ENCODE measurements at regions not wholly inside any gene's neighbourhood (a gene's known extent, or its start where the extent isn't known, plus 50 kb on each side); places are given as distances from the start of the nearest gene placed in this dataset.

- TF ChIP-seq POLR2A (IDR thresholded peaks at IDR 0.05) (no peak), CTCF (IDR thresholded peaks at IDR 0.05) (no peak)
- DNase-seq: no peak
- intact Hi-C loops (cut with DNase I): no loop called here
- no peaks in the 10 kb centered on the region for H3K36me3 ChIP-seq
- 43 to 64% methylated on average over 9 to 10 of the region's 10 CpGs for WGBS, 2 donors
- no peak overlapping the region for H3K4me3 ChIP-seq
- H3K27me3 ChIP-seq: no peaks in the 10 kb centered on the region
- no peaks in the 10 kb centered on the region for H3K9me3 ChIP-seq
- H3K4me1 ChIP-seq: peaks cover 0 to 8% (median 5%) of the 10 kb centered on the region in 3 donors
- no peak overlapping the region for H3K27ac ChIP-seq
Observed at GRCh38 chr6:961407-961960, 268.5 kb upstream of the EXOC2 start.

- no peak for DNase-seq
- whole genome bisulfite sequencing, 2 donors: 65 to 66% methylated on average over 11 of the region's 11 CpGs
- H3K27ac ChIP-seq: no peak overlapping the region
- peaks cover 0 to 8% (median 5%) of the 10 kb centered on the region in 3 donors for H3K4me1 ChIP-seq
- H3K4me3 ChIP-seq: no peak overlapping the region
- H3K36me3 ChIP-seq: no peaks in the 10 kb centered on the region
- H3K9me3 ChIP-seq: no peaks in the 10 kb centered on the region
- H3K27me3 ChIP-seq: peaks cover 0 to 6% (median 0%) of the 10 kb centered on the region in 4 donors
- intact Hi-C loops (cut with DNase I): no loop called here
- no peak for TF ChIP-seq CTCF (IDR thresholded peaks at IDR 0.05)
- TF ChIP-seq POLR2A (IDR thresholded peaks at IDR 0.05): no peak
Observed at GRCh38 chr6:960356-960755, 267.4 kb upstream of the EXOC2 start.

- no peak for DNase-seq
- TF ChIP-seq CTCF (IDR thresholded peaks at IDR 0.05): no peak
- TF ChIP-seq POLR2A (IDR thresholded peaks at IDR 0.05): no peak
- Histone ChIP-seq H3K9me3 (no peaks in the 10 kb centered on the region), H3K27me3 (peaks cover 0 to 6% (median 0%) of the 10 kb centered on the region in 4 donors), H3K4me3 (no peak overlapping the region), H3K36me3 (no peaks in the 10 kb centered on the region), H3K4me1 (peaks cover 0 to 8% (median 5%) of the 10 kb centered on the region in 3 donors), H3K27ac (no peak overlapping the region)
- 50 to 60% methylated on average over 5 of the region's 5 CpGs for WGBS, 2 donors
- intact Hi-C loops (cut with DNase I): no loop called here
Observed at GRCh38 chr6:958488-958887, 265.5 kb upstream of the EXOC2 start.

- H3K9me3 ChIP-seq: no peaks in the 10 kb centered on the region
- H3K36me3 ChIP-seq: no peaks in the 10 kb centered on the region
- H3K27ac ChIP-seq: no peak overlapping the region
- H3K4me1 ChIP-seq: peaks cover 0 to 7% (median 0%) of the 10 kb centered on the region in 3 donors
- intact Hi-C loops (cut with DNase I): no loop called here
- WGBS, 2 donors: 55 to 71% methylated on average over 9 of the region's 9 CpGs
- no peak for DNase-seq
- TF ChIP-seq POLR2A (IDR thresholded peaks at IDR 0.05): no peak
- TF ChIP-seq CTCF (IDR thresholded peaks at IDR 0.05): no peak
- peaks cover 0 to 14% (median 0%) of the 10 kb centered on the region in 4 donors for H3K27me3 ChIP-seq
- no peak overlapping the region for H3K4me3 ChIP-seq
Observed at GRCh38 chr6:951399-952181, 258.7 kb upstream of the EXOC2 start.

GRCh38 chr6:947235-947934 lies 254.4 kb upstream of the EXOC2 start:
- DNase-seq: no peak
- H3K4me1 ChIP-seq: peaks cover 0 to 7% (median 0%) of the 10 kb centered on the region in 3 donors
- no peak for TF ChIP-seq CTCF (IDR thresholded peaks at IDR 0.05)
- peaks cover 0 to 7% (median 0%) of the 10 kb centered on the region in 3 donors for H3K9me3 ChIP-seq
- no peak overlapping the region for H3K4me3 ChIP-seq
- H3K27ac ChIP-seq: no peak overlapping the region
- H3K36me3 ChIP-seq: no peaks in the 10 kb centered on the region
- intact Hi-C loops (cut with DNase I): no loop called here
- peaks cover 0 to 11% (median 0%) of the 10 kb centered on the region in 4 donors for H3K27me3 ChIP-seq
- WGBS, 2 donors: 70 to 86% methylated on average over 7 of the region's 7 CpGs

Measured in esophagus squamous epithelium (tissue), 5 donors.